GM21786 (cell line): ENCODE measurements at regions not wholly inside any gene's neighbourhood (a gene's known extent, or its start where the extent isn't known, plus 50 kb on each side); places are given as distances from the start of the nearest gene placed in this dataset.

ENCODE experiments used
- ATAC-seq: cut with Tn5 transposase; IDR thresholded peaks from one replicate; pipeline ENCODE4 v1.9.1; 2021; ENCODE audit not compliant: unreplicated experiment

DNA sequence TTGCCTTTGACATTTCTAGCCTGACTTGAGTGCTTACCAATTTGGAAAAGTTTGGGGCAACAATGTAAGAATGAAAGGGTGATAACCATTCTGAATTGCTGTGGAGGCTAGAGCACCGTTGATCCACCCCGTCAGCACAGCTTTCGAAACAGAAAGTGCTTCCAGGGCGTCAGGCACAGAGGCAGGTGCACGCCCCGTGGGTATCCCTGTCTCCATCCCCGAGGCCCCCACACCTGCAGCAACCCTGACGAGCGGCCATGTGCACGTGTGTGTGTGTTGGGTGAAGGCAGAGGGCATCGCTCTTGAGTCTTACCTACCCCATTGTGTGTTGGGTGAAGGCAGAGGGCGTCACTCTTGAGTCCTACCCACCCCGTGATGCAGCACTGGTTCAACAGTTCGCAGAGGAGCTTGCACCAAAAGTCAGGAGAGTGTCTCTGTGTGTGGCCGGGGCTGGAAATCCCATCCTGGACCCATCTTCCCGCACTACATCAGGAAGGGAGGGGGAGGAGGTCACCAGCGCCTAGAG, 404.5 kb downstream of the BRD1 start:
- ATAC-seq: no peak

DNA sequence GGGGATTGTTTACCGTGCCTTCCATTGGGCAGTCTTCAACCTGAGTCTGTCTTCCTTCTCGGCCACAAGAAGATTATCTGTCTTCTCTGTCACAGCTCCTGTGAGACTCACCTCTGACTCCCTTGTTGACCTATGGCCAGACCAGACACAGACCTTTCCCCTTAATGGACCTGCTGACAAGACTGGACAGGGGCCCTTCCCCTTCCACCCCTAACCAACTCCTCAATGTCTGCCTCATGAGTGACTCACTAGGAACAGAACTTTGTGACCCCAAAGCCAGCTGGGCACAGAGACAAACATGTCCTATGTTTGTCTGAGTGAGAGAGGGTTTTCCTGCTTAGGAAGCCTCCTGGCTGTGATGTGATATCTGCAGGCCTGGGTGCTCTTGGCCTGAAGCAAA, 405.0 kb downstream of the BRD1 start:
- ATAC-seq: no peak

DNA sequence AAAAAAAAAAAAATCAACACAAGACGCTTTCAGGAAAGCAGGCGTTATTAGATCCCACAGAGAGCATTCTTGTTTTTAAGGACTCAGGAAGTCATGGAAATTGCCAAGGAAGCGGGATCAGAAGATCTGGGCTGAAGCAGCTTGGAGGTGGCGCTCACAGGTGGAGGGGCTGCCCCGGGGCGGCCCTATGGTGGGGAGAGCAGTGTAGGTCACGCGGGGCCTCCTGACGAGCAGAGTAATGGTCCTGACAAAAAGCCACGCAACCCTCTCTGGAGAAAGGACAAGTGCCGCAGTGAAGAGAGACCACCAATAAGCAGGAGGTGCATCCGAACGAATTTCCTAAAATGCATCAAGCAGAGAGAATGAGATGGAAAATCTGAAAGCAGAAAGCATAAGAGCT, 407.0 kb downstream of the BRD1 start:
- ATAC-seq: no peak

DNA sequence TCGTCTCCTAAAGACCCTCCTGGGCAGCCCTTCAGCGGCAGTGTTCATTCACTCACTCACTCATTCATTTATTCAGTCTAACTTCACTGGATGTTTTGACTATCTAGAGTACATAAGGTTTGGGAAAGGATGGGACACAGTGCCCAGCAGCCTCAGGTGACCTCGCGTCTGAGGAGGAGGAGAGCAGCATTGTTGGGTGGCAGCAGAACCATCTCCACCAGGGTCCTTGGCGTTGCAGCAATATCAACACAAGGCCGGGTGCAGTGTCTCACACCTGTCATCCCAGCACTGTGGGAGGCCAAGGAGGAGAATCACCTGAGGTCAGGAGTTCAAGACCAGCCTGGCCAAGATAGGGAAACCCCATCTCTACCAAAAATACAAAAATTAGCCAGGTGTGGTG, 408.0 kb downstream of the BRD1 start:
- ATAC-seq: no peak

DNA sequence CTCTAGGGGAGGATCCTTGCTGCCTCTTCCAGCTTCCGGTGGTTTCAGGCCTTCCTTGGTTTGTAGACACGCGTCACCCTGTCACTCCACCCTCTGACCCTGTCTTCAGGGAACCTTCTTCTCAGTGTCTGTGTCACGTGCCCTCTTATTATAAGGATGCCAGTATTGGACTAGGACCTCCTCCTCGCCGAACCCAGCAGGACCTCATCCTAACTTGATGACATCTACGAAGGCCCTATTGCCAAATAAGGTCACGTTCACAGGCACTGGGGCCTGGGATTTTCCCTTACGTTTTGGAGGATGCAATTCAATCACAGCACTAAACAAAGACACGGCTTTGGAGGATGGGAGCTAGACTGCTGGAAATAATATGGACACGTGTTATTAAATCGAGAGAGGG, 408.7 kb downstream of the BRD1 start:
- no peak for ATAC-seq

DNA sequence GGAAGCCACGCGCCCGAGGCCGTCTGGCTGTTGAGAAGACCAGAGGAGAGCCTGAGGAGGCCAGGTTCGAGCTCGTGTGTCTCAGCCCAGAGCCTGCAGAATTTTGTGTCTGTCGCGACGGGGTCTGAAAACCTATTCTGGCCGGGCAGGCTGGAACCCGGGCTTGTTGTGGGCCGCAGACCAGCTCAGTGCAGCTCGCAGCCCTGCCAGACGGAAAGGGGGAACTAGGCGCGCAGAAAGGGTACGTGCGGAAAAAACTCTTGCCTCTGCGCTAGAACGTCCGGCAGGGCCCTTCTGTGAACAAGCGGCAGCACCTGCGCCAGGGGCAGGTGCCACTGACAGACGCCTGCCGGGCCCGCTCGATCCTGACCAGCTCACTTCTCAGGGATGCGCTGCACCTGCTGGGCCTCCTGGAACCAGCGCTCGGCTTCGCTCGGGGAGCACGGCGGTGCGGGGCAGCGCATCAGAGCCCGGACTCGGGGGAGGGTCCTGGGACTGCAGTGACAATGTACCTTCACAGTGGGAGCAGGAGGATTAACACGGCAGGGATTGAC, 409.3 kb downstream of the BRD1 start:
- ATAC-seq: no peak

DNA sequence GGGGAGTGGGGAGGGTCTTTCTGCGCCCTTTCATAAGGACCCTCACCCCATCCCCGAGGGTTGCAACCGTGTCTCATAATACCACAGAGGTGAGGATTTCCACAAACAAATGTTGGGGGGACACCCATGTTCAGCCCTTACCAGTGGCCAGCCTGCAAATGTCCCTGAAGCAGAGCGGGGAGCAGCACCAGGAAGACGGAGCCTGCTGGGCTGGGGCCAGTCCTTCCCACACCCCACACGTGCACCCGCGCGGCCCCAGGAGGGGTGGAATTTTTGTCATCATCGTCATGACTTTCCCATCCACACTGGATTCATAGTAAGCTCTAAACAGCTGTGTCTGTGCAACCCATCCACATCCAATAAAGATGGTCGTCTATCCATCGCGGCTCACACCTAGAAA, 409.8 kb downstream of the BRD1 start:
- no peak for ATAC-seq

DNA sequence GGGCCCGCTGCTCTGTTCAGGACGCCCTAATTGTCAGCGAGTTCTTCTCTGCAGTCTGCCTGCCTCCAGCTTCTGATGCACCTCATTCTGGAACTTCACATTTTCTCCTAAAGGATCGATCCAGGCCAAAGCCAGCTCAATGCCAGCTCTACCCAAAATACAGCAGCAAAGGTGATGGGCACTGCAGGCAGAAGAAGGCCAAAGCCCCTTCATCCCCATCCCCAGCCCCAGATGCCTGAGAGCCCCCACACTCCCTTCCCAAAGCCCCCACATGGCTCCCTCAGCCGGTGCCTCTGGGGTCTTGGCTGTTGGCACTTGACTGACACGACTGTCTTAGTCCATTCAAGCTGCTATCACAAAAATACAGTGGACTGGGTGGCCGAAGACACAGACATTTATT, 410.3 kb downstream of the BRD1 start:
- no peak for ATAC-seq

DNA sequence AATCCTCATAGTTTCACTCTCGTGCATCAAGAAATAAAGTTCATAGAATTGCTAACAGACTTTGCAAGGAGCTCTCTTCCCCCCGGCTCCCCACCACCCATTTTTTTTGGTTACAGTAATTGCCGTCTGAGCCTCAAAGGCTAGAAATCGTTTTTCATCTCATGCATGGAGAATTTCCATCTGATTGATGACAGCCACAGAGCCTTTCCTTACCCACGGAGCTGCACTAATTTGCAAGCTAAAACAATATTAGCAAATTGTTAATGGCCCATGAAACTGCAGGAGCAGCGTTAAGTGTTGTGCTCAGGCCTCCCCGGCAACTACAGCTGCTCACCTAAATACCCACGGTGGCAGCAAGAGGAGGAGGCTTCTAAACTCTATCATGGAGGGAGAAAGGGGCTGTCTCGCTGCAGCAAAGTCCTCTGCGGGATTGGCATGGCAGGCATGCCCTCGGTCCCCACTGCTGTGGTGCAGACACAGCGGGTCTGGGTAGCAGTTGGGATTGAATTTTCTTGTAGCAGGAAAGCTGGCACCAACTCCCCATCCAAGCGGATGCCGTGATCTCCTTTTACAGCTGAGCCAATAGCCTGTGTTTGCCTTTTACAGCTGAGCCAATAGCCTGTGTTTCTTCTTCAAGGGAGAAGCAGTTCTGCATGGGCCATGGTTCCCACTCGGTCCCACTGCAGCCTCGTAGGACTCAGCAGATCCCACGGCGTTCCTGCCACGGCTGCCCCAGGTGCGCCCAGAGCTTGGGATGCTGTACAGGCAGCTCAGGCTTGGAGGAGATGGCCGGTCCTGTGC, 412.3 kb downstream of the BRD1 start:
- no peak for ATAC-seq

DNA sequence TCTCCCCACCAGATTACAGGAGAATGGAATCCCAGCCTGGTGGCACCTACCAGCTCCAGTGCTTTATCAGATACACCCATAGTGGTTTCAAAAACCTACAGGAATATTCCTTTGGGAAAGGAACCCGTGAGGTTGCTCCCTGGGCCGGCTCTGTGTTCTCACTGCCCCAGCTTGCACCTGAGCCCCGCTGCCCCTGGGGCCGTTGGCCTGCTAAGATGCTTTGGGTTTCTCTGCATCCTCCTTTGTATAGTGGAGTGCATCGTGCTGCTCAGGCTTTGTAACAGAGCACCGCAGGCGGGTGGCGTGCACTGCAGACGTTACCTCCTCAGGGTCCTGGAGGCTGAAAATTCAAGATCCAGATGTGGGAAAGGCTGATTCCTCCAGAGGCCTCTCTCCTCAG, 414.1 kb downstream of the BRD1 start:
- ATAC-seq: no peak

DNA sequence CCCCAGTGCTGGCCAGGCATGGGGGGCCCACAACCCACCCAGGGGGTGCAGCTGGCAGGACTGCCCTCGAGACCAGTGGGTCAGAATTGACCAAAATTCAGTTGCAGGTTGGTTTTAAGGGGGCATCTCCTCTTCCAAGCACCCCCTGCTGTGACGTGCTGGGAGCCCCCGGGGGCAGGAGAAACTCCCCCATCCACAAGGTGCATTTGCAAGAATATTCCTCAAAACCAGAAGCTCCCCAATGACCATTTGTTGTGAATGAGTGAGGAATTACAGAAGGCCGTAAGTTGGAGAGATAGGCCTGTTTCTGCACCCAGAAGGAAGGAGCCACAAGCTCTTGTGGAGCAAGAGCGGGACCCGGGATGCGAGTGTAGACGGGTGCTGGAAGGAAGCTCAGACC, 414.5 kb downstream of the BRD1 start:
- ATAC-seq: no peak

DNA sequence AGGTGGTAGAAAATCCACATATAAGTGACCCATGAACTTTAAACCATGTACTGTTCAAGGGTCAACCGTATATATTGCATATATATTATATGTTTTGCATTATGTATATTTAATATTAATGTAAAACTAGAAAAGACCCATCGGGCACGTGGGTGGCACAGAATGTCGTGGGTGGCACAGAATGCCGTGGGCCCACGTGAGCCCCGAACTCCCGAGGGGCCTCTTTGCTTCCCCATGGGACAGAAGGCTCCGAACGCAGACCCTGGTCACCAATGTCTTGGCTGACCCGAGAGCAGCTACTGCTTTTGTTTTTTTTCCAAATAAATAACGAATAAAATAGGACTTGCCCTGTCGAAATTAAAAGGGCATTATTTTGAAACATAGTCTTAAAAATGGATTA, 415.4 kb downstream of the BRD1 start:
- ATAC-seq: no peak

DNA sequence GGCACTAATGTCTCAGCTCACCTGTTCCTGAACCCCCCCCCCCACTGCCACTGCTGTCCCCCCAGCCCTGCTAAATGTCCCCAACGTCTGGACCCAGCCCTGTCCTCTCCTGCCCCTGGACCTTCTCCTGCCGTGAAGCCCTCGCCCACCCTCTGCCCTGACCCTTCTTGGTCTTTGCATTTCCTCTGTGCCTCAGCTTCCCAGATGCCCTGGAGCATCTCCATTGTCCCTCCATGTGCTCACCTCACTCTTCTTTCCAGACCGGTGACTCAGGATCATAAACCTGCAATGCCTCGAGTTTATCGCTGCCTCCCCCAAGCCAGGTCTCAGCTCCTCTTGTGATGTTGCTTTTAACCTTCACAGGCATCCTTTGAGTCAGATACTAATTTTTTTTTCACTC, 416.4 kb downstream of the BRD1 start:
- no peak for ATAC-seq

DNA sequence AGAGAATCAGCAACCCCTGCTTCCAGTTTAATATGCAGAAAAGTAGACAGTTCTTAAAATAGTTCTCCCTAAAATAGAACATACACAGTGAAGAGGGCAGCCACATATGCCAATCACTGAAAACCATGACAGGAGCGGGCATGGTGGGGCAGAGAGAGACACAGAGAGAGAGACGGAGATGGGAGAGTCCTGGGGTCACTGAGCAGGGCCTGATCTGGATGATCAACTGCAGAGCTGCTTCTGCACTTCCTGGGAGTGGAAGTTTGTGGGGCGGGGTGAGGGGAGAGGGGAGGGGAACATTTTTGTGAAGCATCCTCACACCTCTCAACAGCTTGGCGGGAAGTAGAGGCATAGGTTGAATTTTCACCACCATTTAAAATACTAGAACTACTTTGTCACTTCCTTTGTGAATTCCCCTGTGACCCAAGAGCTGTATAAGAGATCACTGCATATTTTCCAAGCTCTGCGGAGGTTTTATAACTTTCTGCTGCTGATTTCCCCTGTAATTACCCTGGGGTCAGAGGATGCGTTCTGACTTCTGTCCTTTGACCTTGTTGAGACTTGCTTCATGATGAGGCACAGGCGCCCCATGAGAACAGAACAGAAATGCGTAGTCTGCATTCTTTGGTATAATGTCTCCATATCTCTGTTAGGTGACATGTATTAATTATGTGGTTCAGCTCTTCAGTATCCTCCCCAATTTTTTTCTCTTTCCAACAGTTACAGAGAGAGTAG, 419.4 kb downstream of the BRD1 start:
- ATAC-seq: no peak

DNA sequence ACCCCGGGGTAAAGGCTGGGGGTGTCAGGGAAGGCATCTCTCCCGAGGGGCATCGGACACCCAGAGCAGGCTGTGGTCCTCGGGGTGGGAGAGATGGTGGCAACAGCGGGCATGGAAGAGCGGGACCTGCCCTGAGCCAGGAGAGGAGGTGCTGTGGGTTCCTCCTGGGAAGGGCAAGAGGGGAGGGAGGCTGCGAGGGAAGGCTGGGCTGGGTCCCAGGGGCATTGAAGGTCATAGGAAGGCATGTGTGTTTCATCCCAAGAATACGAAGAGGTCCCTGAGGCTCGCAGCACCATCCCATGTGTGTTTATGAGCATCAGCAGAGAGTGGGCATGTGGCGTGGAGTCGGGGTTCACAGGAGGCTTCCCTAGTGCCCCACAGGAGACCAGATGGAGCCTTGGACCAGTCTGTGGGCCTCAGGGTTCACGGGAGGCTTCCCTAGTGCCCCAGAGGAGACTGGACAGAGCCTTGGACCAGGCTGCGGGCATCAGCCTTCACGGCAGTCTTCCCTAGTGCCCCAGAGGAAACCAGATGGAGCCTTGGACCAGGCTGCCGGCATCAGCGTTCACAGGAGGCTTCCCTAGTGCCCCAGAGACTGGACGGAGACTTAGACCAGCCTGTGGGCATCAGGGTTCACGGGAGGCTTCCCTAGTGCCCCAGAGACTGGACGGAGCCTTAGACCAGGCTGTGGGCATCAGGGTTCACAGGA, 420.6 kb downstream of the BRD1 start:
- no peak for ATAC-seq

DNA sequence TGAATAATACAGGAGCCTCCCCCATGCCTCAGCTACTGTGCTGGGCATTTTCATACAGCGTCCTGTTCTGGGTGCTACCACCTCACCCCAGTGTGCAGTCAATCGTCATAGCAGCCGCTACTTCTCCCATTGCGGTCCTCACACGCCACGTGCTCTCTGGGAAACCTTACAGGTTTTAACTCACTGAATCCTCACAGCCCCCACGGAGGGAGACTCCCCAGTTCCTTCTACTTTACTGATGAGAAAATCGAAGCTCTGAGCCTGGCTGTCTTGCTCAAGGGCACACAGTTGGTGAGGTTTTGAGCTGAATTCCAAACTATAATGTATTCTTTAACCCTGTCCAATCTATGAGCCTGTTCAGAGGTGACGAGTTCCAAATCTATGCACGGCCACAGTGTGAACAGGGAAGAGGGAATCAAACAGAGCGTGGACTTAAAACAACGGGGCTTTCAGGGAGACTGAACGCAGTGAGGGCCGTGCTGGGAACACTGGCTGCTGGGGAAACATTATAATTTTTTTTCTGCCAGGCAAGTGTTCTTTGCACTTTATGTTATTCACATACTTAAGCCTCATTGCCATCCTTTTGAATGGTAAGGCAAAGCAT, 421.5 kb downstream of the BRD1 start:
- ATAC-seq: no peak

DNA sequence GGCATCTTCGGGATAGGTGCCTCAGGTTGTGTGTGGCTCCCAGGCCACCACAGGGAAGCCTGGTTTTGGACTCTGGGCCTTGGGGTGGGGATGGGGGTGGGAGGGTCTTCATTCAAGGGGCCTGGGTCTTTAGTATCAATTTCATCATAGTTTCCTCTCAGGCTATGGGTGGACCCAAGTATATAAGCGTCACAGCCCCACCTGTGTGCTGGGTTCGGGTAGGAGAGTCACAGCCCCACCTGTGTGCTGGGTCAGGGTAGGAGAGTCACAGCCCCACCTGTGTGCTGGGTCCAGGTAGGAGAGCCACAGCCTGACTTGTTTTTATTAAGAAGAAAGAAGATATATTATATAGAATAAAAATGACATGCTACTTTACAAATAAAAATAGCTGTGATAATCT, 422.1 kb downstream of the BRD1 start:
- ATAC-seq: no peak

DNA sequence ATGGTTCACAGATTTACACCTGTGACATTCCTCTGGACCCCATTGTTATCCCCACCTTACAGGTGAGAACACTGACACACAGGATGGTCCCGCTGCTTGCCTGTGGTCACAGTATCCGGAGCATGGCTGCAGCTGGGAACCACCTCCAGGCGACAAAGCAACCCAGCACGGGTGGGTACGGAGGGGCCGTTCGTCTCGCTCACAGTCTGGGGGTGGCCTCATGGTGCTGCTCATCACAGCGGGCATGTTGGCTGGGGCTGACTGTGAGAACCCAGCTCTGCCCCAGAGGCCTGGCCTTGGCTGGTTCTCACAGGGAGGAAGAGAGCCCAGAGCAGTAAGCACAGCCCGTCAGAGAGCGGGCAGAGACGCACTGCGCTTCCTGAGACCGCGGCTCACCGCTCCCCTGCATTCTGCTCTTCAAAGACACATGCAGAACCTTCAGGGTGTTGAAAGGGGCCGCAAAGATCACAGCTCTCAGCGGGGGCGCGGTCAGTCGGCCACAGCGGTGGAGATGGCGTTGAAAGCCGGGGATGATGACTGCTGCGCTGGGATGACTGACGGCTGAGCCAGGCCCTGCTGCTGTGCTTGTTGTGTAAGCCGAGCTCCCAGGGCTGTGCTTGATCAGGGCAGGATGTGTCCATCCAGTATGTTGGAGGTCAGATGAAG, 423.0 kb downstream of the BRD1 start:
- no peak for ATAC-seq

DNA sequence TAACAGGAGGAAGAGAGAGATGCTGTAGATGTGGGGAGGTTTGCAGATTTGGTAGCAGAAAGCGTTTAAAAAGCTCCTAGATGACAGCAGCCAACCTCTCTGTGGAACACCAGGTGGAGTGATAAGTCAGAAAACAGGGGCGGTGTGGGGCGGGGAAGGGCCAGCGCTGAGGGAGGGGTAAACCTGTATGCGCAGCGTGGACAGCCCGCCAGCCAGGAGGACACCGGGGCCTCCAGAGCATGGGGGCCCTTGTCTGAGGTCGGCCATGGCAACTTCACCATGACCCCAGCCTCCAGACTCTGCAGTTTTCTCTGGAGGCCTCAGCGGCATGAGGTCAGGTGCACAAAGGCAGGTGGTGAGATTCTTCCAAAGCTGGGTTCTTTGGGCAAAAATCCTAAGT, 423.7 kb downstream of the BRD1 start:
- ATAC-seq: no peak

DNA sequence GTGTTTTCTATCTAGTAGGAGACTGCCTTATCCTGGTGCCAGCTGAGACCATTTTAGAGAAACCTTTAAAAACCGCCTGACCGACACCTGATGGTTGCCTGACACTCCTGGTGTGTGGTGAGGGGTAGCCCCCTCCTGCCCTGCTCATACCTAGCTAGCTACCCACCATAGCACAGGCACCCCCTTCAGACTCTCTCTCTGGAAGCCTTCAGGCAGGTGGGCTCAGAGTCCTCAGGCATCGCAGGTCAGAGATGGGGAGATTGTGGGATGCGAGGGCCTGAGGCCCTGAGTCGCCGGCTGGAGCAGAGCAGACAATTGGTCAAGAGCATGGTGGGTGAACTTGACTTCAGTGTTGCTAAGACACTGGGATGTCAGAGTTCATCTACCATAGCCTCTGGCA, 424.6 kb downstream of the BRD1 start:
- ATAC-seq: no peak

DNA sequence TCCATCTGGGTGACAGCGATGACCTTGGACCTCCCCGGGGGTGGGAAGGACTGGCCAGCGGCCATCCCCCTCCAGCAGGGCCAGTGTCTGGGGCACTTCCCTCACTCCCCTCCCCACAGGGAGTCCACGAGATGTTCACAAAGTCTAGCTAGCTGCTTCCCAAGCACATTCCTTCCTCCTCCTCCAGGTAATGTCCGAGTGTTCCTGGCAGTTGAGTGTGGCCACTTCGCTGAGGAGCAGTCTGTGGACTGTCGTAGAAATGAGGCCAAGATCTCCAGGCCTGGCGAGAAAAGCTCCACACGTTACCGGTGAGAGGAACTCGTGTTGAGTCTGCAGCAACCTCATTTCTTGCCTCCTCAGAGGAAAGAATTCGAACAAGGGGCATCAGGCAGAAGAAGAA, 425.5 kb downstream of the BRD1 start:
- ATAC-seq: no peak
